KBM-7 (cell line): ENCODE measurements at regions not wholly inside any gene's neighbourhood (a gene's known extent, or its start where the extent isn't known, plus 50 kb on each side); places are given as distances from the start of the nearest gene placed in this dataset.
A peak's percentile ranks its signal among the peaks of the same experiment; 100 is the strongest.

Experiments used
- DNase-seq: peaks from one replicate; pipeline ENCODE4 v3.0.0-alpha.2; 2015
- in situ Hi-C: fragments of 300-500 bp; cut with MboI; formaldehyde crosslinking; loops from 2 replicates; pipeline ENCODE4 v1.14.3; 2020; ENCODE audit warnings: low sequenced_read_pairs, low pct_unique_long_range_greater_than_20kb, mixed read lengths

DNA sequence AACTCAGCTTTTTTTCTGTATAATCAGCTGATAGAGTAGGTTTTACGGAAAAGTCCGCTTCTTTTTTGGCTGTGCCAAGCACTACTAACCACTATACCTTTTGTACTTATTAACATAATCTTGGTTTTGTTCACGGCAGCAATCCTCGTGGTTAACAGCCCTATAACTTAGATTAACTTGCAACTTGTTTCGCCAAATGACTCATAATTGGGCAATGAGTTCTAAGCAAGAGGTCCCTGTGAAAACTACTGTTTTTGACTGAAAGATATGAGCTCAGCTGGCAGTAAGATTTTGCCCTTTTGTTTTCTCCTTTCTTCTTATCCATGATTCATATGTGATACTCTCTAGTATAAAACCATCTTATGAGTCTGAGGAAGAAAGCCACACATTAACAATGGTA lies 345.0 kb upstream of the PCDH15 start:
- DNase-seq: no peak
- in situ Hi-C loops: no loop called here

- in situ Hi-C loops: no loop called here
- no peak for DNase-seq
These were observed 343.0 kb upstream of the PCDH15 start for GRCh38 chr10:55144001-55144400.

GRCh38 chr10:55141892-55142291 lies 340.9 kb upstream of the PCDH15 start:
- DNase-seq: no peak

DNA sequence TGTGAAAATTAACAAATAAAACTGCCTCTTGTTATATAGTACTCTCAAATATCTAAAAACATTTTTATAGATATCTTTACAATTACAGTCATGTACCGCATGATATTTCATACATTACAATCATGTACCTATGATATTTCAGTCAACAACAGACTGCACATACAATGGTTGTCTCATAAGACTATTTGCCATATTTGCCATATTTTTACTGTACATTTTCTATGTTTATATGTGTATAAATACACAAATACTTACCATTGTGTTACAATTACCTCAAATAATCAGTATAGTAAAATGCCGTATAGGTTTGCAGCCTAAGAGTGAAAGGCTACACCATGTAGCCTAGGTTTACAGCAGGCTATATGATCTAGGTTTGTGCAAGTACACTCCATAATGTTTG lies 336.0 kb upstream of the PCDH15 start:
- DNase-seq: no peak
- in situ Hi-C loops: no loop called here

More at GRCh38 chr10:55141892-55142291, 340.9 kb upstream of the PCDH15 start:
- in situ Hi-C loops: no loop called here

DNA sequence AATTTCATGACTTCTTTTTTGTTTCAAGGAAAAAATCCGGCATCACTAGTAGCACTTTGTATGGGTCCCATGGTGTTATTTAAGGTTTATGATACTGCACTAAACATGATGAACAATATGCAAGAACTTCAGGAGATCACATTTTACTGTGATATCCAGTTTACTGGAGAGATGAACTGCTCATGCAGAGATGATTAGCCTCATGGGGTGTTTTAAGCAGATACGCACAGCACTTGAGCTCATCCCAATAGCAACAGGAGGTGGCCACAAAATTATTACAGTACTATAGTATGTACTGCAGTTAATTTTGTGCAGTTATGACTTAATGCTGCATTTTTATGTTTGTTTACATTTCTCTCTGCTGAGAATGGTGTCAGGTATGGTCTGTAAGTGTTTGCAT lies 303.7 kb upstream of the PCDH15 start:
- DNase-seq: no peak
- in situ Hi-C loops: no loop called here

DNA sequence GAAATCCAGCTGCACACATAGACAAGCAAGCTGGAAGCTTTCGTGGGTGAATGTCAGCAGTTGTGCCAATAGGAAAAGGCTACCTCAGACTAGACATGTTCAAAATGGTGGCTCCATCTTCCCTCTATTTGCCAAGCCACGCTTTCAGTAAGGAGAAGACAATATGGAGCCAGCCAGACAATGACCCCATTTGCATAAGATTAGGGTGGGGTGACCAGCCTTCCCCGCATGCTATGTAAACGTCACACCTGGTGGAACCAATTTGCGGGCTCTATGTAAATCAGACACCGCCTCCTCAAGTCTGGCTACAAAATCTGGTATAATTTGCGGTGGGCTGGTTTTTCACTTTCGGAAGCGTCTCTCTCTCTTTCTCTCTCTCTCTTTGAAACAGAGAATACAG lies 297.4 kb upstream of the PCDH15 start:
- DNase-seq: no peak
- in situ Hi-C loops: no loop called here

DNA sequence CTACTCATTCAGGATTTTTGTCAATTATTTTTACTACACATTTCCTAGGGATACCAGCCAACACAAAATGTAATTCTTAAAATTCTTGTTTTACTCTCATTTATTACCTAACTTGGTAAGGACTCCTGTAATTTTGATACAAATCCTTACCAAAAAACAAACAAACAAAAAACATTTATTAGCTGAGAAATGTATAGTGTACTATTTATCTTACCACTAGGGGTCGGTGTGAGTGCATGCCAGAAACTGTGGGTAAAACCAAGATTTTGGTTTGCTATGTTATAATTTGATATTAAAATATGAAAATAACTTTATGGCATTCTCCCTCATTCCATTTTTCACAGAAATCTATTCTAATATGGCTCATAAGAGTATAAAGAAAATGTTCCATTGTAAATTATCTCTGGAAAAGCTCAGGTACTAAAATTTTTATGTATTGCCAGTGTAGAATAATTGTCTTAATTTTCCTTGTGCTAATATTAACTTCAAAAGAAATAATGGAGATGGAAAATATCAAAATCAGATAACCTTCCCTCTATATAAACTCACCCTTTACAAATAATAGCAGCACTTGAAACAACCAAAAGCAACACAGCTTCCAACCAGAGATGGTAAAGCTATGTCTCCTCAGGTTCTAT lies 290.8 kb upstream of the PCDH15 start:
- in situ Hi-C loops: no loop called here
- peak; percentile 18 for DNase-seq

- in situ Hi-C loops: no loop called here
- no peak for DNase-seq
These were observed 277.1 kb upstream of the PCDH15 start for GRCh38 chr10:55078121-55078520.

GRCh38 chr10:55065185-55065584 lies 264.2 kb upstream of the PCDH15 start:
- no peak for DNase-seq
- in situ Hi-C loops: no loop called here

DNA sequence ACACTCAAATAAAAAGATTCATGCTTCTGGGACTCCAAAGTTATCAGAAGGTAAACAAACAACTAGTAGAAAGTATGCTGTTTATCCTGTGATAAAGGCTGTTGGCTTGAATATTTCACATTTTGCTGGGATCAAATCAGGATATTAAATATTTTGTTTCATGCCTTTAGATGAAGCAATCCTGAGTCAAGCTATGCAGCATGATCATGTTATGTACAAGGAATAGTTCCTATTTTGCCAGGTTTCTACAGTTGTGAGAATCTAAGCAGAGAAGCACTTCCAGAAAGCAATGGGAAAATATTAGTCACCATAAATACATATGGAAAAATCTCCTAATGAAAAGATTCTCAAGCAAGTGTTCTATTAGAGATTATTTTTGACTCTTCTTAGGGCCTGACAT lies 262.8 kb upstream of the PCDH15 start:
- in situ Hi-C loops: no loop called here
- DNase-seq: no peak

DNA sequence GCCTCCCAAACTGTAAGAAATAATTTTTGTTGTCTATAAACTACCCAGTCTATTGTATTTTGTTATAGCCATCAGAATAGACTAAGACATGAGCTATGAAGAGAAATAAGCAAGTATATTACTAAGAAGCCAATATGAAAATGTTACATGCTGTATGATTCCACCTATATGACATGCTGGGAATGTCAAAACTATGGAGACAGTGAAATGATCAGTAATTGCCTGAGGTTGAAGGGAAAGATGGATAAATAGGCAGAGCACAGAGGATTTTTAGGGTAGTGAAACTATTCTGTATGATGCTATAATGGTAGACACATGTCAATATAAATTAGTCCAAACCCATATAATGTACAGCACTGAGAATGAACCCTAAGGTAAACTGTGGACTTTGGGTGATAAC lies 261.3 kb upstream of the PCDH15 start:
- no peak for DNase-seq
- in situ Hi-C loops: no loop called here

DNA sequence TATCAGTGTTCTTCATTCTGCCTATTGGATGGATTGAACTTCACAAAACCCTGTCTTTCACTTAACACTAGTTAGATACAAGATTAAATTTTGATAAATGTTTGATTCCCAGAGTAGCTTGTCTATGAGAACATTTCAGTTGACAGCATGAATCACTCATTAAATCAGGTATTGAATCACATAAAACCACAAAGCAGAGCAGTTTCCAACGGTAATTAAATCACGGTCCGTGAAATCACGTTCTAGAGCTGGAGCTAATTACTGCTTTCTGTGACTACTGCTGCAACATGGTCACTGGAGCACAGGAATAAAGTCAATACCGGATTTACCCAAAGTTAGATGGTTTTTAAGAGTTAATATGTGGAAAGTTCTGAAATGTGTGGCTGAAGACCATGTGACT lies 257.8 kb upstream of the PCDH15 start:
- DNase-seq: no peak
- in situ Hi-C loops: no loop called here

DNA sequence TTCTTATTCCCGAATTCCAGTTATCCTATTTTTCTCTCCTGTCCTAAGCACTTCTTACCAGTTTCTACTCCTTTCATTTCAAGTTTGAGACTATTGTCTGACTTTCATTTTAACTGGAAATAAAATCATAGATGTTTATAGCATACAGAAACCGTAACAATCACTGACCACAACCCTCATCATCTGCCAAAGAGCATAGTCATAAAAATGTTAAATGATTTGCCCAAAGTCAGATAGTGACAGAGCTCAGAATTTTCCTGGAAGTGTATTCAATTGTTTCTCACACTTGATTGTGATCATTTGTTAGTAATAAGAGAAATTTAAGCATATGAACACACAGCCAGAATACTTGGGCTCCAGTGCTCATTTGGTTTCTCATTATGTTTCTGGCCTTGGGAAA lies 250.5 kb upstream of the PCDH15 start:
- in situ Hi-C loops: no loop called here

DNA sequence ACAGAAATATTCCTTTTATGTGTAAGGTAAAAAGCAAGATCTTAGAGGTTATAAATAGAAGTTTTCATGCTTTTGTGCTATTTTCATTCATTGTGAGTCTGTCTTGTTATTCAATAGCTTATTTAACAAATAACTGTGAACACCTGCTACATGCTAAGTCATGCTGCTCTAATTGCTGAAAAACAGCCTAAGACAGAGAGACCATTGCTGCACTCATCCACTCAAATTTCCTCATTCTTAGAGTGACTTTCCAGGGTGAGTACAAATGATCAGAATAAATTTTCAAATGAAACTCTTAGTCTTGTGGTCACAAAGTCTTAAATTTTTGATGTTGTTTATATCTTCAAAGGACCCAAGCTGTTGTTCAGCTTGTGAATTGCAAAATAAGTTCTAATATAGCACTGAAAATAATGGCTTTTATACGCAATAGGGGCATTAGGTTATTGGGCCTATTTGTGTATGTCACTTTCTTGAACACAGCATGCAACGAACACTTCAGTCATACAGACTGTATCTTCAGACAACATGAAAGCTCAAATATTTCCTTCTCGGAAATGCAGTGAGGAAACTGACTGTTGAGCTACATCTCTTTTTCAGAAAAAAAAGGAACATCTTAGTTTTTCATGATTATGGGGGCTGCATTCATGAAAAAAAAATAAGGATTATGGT lies 247.9 kb upstream of the PCDH15 start:
- in situ Hi-C loops: no loop called here
- DNase-seq: no peak

More for the DNA sequence above, 250.5 kb upstream of the PCDH15 start:
- DNase-seq: no peak

GRCh38 chr10:55043540-55043939 lies 242.5 kb upstream of the PCDH15 start:
- in situ Hi-C loops: no loop called here

GRCh38 chr10:55033061-55033460 lies 232.0 kb upstream of the PCDH15 start:
- in situ Hi-C loops: no loop called here
- no peak for DNase-seq

More at GRCh38 chr10:55043540-55043939, 242.5 kb upstream of the PCDH15 start:
- no peak for DNase-seq

- peak; percentile 21 for DNase-seq
- in situ Hi-C loops: no loop called here
These were observed 223.7 kb upstream of the PCDH15 start for GRCh38 chr10:55024713-55025112.

DNA sequence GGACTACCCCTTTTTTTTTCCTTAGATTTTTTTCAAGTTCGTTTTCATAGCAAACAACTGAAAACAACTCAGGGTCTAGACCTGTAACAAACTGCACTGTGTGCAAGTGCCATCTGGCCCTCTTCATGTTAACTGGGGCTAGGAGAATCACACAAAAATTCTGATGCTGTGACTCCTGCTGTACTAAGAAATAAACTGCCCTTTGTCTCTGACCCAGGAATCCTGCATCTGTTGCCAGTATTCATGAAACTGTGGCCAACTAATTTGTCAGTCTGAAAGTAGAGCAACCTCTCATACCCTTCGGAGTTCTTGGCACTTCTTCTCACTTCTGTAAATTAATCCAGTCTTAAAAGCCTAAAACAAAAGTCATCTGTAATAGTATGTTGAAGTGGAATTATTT lies 218.4 kb upstream of the PCDH15 start:
- no peak for DNase-seq
- in situ Hi-C loops: no loop called here

DNA sequence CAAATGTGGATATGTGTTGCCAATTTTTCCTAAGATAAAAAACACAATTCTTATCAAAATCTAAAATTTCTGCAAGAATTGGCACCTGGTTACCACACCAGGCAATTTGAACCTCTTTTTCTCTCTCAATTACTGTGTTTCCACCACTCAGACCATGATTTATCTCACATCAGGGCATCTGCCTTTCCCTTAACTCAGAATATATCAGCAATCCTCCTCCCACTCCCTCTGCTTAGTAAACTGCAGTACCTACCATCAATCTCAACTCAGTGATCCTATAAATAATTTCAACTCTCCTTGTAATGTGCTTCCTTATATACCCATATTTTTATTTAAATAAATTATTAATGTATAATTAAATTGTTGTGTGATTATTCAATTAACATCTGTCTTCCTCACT lies 212.3 kb upstream of the PCDH15 start:
- in situ Hi-C loops: no loop called here
- DNase-seq: no peak

- in situ Hi-C loops: no loop called here
- DNase-seq: no peak
These were observed 201.4 kb upstream of the PCDH15 start for GRCh38 chr10:55002420-55002819.

GRCh38 chr10:55001422-55001821 lies 200.4 kb upstream of the PCDH15 start:
- DNase-seq: no peak
- in situ Hi-C loops: no loop called here
